ENCODE measurements at regions not wholly inside any gene's neighbourhood (a gene's known extent, or its start where the extent isn't known, plus 50 kb on each side); places are given as distances from the start of the nearest gene placed in this dataset.

- no peaks in the 10 kb centered on the region for H3K36me3 ChIP-seq
- intact Hi-C loops (cut with DNase I): no loop called here
- DNase-seq (ENCODE audit: low spot score): no peak
- WGBS: 81% methylated on average over 6 of the region's 6 CpGs
- no peaks in the 10 kb centered on the region for H3K4me1 ChIP-seq (replicated peaks)
- no peaks in the 10 kb centered on the region for H3K27me3 ChIP-seq (replicated peaks; ENCODE audit: insufficient read depth)
- H3K4me3 ChIP-seq: no peak overlapping the region
- TF ChIP-seq, protein P1, sequence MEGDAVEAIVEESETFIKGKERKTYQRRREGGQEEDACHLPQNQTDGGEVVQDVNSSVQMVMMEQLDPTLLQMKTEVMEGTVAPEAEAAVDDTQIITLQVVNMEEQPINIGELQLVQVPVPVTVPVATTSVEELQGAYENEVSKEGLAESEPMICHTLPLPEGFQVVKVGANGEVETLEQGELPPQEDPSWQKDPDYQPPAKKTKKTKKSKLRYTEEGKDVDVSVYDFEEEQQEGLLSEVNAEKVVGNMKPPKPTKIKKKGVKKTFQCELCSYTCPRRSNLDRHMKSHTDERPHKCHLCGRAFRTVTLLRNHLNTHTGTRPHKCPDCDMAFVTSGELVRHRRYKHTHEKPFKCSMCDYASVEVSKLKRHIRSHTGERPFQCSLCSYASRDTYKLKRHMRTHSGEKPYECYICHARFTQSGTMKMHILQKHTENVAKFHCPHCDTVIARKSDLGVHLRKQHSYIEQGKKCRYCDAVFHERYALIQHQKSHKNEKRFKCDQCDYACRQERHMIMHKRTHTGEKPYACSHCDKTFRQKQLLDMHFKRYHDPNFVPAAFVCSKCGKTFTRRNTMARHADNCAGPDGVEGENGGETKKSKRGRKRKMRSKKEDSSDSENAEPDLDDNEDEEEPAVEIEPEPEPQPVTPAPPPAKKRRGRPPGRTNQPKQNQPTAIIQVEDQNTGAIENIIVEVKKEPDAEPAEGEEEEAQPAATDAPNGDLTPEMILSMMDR (IDR thresholded peaks at IDR 0.05): no peak
- TF ChIP-seq POLR2A (IDR thresholded peaks at IDR 0.05): no peak
- TF ChIP-seq POLR2AphosphoS5 (IDR thresholded peaks at IDR 0.05): no peak
- no peak overlapping the region for H3K27ac ChIP-seq
- no peaks in the 10 kb centered on the region for H3K9me3 ChIP-seq
Measured at GRCh38 chr11:71055925-71056324, 196.5 kb downstream of the SHANK2 start.
